HEK293T (cell line): ENCODE measurements at regions not wholly inside any gene's neighbourhood (a gene's known extent, or its start where the extent isn't known, plus 50 kb on each side); places are given as distances from the start of the nearest gene placed in this dataset.
"Not testable (repeated sequence)": the region's sequence is repeated elsewhere in the genome, so short reads cannot be mapped to it uniquely, and the experiment has no call there.

Source experiments
- CTCF ChIA-PET: fragments of 350-600 bp; formaldehyde crosslinking; extraction: SDS; loops from one replicate; lab custom pipeline; 2021; ENCODE audit warnings: antibody characterized with exemption, inconsistent platforms; lab: Yijun Ruan, JAX
- POLR2A ChIA-PET: fragments of 350-600 bp; formaldehyde crosslinking; extraction: SDS; loops from one replicate; lab custom pipeline; 2020; ENCODE audit warnings: antibody characterized with exemption, inconsistent platforms; lab: Yijun Ruan, JAX
- DNase-seq: peaks from one replicate; pipeline ENCODE4 v3.0.0; 2012; ENCODE audit warnings: mixed read lengths; ENCODE audit errors: extremely low spot score
- ARNT ChIP-seq: fragments of 450-650 bp; IDR thresholded peaks from 2 replicates; pipeline ENCODE4 v1.6.1; 2017; ENCODE audit warnings: mild to moderate bottlenecking
- BHLHE40 ChIP-seq: fragments of 450-650 bp; IDR thresholded peaks from 2 replicates; pipeline ENCODE4 v1.6.1; 2016; ENCODE audit warnings: mild to moderate bottlenecking, moderate library complexity, borderline replicate concordance
- CTBP1 ChIP-seq: fragments of 450-650 bp; IDR thresholded peaks from 2 replicates; pipeline ENCODE4 v1.6.1; 2016; ENCODE audit warnings: borderline replicate concordance
- ELF4 ChIP-seq: fragments of 450-650 bp; IDR thresholded peaks from 2 replicates; pipeline ENCODE4 v1.6.1; 2017; ENCODE audit warnings: antibody characterized with exemption
- FOXA1 ChIP-seq: fragments of 450-650 bp; IDR thresholded peaks from 2 replicates; pipeline ENCODE4 v1.6.1; 2016; ENCODE audit warnings: mild to moderate bottlenecking
- FOXK2 ChIP-seq: fragments of 450-650 bp; IDR thresholded peaks from 2 replicates; pipeline ENCODE4 v1.6.1; 2016; ENCODE audit warnings: mild to moderate bottlenecking
- FOXM1 ChIP-seq: fragments of 450-650 bp; IDR thresholded peaks from 2 replicates; pipeline ENCODE4 v1.6.1; 2017; ENCODE audit warnings: mild to moderate bottlenecking, borderline replicate concordance
- HDGF ChIP-seq: fragments of 450-650 bp; IDR thresholded peaks from 2 replicates; pipeline ENCODE4 v1.6.1; 2017; ENCODE audit warnings: antibody characterized with exemption, borderline replicate concordance
- L3MBTL2 ChIP-seq: fragments of 450-650 bp; conservative IDR thresholded peaks from 2 replicates; pipeline ENCODE4 v1.6.1; 2016; ENCODE audit warnings: mild to moderate bottlenecking
- LEF1 ChIP-seq: fragments of 450-650 bp; IDR thresholded peaks from 2 replicates; pipeline ENCODE4 v1.6.1; 2017; ENCODE audit warnings: mild to moderate bottlenecking, borderline replicate concordance
- NFRKB ChIP-seq: fragments of 450-650 bp; IDR thresholded peaks from 2 replicates; pipeline ENCODE4 v1.6.1; 2016; ENCODE audit warnings: mild to moderate bottlenecking, moderate library complexity
- PKNOX1 ChIP-seq: fragments of 450-650 bp; IDR thresholded peaks from 2 replicates; pipeline ENCODE4 v1.6.1; 2016
- SP1 ChIP-seq: fragments of 450-650 bp; IDR thresholded peaks from 2 replicates; pipeline ENCODE4 v1.6.1; 2017
- SUZ12 ChIP-seq: fragments of 450-650 bp; IDR thresholded peaks from 2 replicates; pipeline ENCODE4 v1.6.1; 2016; ENCODE audit warnings: mild to moderate bottlenecking
- TARDBP ChIP-seq: fragments of 450-650 bp; IDR thresholded peaks from 2 replicates; pipeline ENCODE4 v1.6.1; 2016
- ZNF384 ChIP-seq: fragments of 450-650 bp; IDR thresholded peaks from 2 replicates; pipeline ENCODE4 v1.6.1; 2016

- ChIA-PET POLR2A (interaction anchor here (0.5 kb wide), 1 partner anchor 813 kb away, joined by 3 read pairs; no protein-coding TSS in a partner anchor), CTCF (no interaction called here)
- TF ChIP-seq PKNOX1 (no peak), CTBP1 (no peak), NFRKB (no peak), HDGF (no peak), BHLHE40 (no peak), ELF4 (no peak), LEF1 (no peak), L3MBTL2 (no peak), ARNT (no peak), TARDBP (no peak), FOXA1 (no peak), SUZ12 (no peak)
- no peak for DNase-seq
These were observed 128.1 kb upstream of the VWC2 start for GRCh38 chr7:49645296-49645695.

- CTCF ChIA-PET: no interaction called here
- no peak for DNase-seq
- POLR2A ChIA-PET: no interaction called here
- TF ChIP-seq CTBP1 (no peak), FOXK2 (no peak), BHLHE40 (no peak), ZNF384 (no peak), ELF4 (no peak), LEF1 (no peak), PKNOX1 (no peak)
These were observed 113.2 kb upstream of the VWC2 start for GRCh38 chr7:49660170-49660783.

GRCh38 chr7:49660976-49661375 lies 112.5 kb upstream of the VWC2 start:
- CTCF ChIA-PET: no interaction called here

GRCh38 chr7:49665963-49666362 lies 107.5 kb upstream of the VWC2 start:
- CTCF ChIA-PET, DNase-seq, POLR2A ChIA-PET: not testable (repeated sequence)

More at GRCh38 chr7:49660976-49661375, 112.5 kb upstream of the VWC2 start:
- DNase-seq: no peak
- POLR2A ChIA-PET: no interaction called here
- TF ChIP-seq HDGF (no peak), ZNF384 (no peak), FOXM1 (no peak), L3MBTL2 (no peak), TARDBP (no peak), ARNT (no peak), FOXA1 (no peak), FOXK2 (no peak), NFRKB (no peak), ELF4 (no peak), PKNOX1 (no peak)

GRCh38 chr7:49666764-49667163 lies 106.7 kb upstream of the VWC2 start:
- no peak for DNase-seq
- TF ChIP-seq BHLHE40: no peak
- TF ChIP-seq ZNF384: no peak
- TF ChIP-seq FOXK2: no peak
- TF ChIP-seq SP1: no peak
- no peak for TF ChIP-seq PKNOX1
- TF ChIP-seq L3MBTL2: no peak
- TF ChIP-seq FOXM1: no peak
- TF ChIP-seq LEF1: no peak
- TF ChIP-seq TARDBP: no peak
- TF ChIP-seq SUZ12: no peak
- TF ChIP-seq ELF4: no peak
- no peak for TF ChIP-seq CTBP1
- TF ChIP-seq ARNT: no peak
- TF ChIP-seq NFRKB: no peak
- no peak for TF ChIP-seq HDGF
- no peak for TF ChIP-seq FOXA1
- CTCF ChIA-PET: no interaction called here
- POLR2A ChIA-PET: no interaction called here

- CTCF ChIA-PET: no interaction called here
- no peak for DNase-seq
- POLR2A ChIA-PET: no interaction called here
- TF ChIP-seq BHLHE40 (no peak), SP1 (no peak), HDGF (no peak), ARNT (no peak), FOXK2 (no peak), SUZ12 (no peak), L3MBTL2 (no peak), ZNF384 (no peak), CTBP1 (no peak), ELF4 (no peak), PKNOX1 (no peak), TARDBP (no peak), LEF1 (no peak), FOXA1 (no peak), FOXM1 (no peak), NFRKB (no peak)
These were observed 104.2 kb upstream of the VWC2 start for GRCh38 chr7:49669285-49669684.
